SKM-1 (cell line): ENCODE measurements at regions not wholly inside any gene's neighbourhood (a gene's known extent, or its start where the extent isn't known, plus 50 kb on each side); places are given as distances from the start of the nearest gene placed in this dataset.
"Not testable (repeated sequence)": the region's sequence is repeated elsewhere in the genome, so short reads cannot be mapped to it uniquely, and the experiment has no call there.

Source experiments
- DNase-seq: peaks from one replicate; lab custom pipeline; 2025; ENCODE audit not compliant: unreplicated experiment; lab: John Stamatoyannopoulos, UW

GRCh38 chr4:13762130-13762529 lies 134.6 kb upstream of the BOD1L1 start:
- DNase-seq: no peak

DNA sequence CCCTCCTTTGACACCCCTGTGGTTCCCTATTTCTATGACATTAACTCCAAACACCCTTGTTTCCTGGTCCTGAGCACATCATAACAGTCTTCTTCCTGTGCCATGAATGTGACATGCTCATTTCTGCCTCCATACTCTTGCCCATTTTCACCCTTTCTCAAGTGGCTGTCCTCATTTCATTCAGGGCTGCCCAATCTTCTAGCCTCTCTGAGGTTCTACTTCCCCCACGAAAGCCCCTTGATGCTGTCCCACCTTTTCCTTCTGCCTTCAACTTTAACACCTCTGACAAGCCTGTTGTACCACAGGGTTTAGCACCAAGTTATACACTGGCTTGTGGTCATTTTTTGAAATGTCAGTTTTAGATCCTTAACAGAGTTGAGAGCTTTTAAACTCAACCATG lies 136.2 kb upstream of the BOD1L1 start:
- DNase-seq: no peak

DNA sequence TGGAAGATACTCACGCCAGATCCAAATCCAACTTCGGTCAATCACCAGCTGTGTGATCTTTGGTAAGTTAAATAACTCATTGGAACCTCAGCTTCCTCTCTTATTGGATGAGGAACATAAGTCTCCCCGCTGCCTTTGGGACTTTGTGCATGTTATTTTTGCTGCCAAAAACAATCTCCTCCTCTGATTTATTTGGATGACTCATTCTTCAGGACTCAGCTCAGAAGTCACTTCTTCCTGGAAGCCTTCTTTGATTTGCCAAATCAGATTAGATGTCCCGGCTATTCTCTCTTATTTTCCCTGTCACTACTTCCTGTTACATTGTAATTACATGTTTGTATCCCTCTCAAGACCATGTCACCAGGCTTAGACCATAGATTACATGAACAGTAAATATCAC lies 138.0 kb upstream of the BOD1L1 start:
- no peak for DNase-seq

DNA sequence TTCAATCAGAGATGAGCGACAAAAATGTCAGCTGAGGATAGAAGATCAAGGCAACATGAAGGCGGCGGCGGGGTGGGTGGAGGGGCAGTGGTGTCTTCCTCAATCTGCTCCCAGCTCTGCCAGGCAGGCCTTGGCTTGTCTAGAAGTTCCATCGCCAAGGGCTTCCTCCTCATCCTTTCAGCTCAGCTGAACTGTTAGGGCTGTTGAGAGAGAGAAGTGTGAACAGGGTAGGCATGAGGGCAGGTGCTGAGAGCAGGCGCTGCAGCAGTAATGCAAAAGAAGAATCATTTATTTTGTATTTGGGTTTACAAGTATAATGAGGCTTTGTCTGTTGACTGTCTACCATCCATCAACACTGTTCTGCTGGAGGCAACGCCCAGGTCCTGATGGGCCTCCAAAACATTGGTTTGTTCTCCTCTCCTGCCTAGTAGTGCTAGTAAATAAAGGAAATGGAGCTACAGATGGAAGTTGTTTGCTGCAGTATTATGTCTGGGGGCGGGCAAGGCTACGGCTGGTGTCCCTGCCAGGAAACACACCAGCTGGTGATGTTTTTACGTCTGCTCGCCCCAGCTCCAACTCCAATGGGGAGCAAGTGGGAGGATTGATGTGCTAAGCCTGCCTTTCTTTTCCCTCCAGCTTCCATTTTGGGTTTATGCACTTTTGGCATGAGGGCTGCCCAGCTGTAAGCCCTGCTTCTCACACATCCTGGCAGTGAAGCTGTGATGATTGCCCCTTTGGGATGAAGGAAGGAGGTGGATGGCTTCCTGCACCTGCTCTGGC lies 139.4 kb upstream of the BOD1L1 start:
- no peak for DNase-seq

DNA sequence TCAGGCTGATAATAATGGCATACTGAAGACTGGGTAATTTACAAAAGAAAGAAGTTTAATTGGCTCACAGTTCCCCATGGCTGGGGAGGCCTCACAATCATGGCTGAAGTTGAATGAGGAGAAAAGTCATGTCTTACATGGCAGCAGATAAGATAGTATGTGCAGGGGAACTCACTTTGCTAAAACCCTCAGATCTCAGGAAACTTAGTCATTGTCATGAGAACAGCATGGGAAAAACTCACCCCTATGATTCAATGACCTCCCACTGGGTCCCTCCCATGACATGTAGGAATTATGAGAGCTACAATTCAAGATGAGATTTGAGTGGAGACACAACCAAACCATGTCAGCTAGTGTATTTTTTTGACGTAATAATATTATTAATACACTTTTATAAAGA lies 149.8 kb upstream of the BOD1L1 start:
- no peak for DNase-seq

DNA sequence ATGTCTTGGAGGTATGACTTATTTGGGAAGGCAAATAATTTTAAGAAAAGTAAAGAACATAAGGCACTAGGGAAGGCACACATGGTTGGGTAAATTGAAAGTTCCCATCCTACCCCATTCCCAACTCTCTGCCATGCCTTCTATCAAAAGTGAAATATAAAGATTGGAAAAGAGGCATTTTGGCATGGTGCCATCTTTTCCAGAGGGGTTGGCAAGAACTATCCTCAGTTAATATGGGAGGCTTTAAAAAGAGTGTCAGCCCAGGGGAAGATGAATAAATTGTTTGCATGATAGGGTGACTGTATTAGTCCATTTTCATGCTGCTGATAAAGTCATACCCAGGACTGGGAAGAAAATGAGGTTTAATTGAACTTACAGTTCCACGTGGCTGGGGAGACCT lies 150.8 kb upstream of the BOD1L1 start:
- no peak for DNase-seq

GRCh38 chr4:13782231-13782630 lies 154.7 kb upstream of the BOD1L1 start:
- no peak for DNase-seq

GRCh38 chr4:13783800-13784411 lies 156.4 kb upstream of the BOD1L1 start:
- no peak for DNase-seq

- no peak for DNase-seq
These were observed 165.6 kb upstream of the BOD1L1 start for GRCh38 chr4:13793020-13793710.

DNA sequence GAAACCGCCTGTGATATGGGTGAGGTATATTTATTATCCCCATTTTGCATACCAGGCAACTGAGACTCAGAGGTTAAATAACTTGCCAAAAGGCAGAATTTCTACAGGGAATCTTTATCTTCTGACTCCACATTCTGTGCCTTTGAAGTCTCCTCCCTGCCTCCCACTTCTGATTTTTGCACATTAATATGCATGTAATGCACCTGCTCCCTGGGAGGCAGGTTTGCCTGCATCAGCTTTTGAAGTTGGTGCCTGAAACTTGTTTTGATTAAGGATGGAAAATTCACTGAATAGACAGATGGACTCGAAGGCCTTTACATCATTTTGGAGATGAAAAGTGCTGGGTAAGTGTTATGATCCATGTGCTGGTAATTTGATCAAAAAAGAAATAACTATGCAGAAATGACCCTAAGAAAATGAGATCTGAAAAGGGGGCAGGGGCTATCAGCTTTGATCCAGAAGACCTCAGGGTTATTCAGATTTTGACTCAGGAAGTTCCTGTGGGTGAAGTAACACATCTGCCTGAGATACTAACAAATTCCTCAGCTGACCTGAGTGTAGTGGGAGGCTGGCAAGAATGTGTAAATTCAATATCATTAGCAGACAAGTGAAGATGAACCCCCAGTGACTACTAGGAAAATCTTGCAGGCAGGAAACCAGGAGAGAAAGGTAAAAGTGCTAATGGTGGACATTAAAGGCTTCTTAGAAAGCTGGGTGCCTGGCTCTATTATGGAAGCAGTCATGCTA lies 167.5 kb upstream of the BOD1L1 start:
- no peak for DNase-seq

DNA sequence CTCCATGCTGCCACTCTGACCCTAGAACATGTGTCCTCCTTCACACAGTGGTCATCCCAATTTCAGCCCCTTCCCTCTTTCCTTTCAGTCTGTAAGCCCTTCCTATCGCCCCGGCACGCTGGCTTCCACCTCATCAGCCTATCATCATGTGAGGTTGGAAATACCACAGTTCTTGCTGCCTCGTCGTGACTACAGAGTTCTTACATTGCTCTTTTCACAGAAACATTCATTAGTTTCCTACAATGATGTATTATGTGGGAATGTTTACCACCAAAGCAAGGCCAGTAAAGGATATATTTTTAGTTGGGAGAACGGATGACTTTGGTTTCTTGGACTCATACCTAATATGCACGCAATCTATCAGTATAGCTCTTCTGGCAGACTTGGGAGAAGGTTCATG lies 169.5 kb upstream of the BOD1L1 start:
- no peak for DNase-seq

DNA sequence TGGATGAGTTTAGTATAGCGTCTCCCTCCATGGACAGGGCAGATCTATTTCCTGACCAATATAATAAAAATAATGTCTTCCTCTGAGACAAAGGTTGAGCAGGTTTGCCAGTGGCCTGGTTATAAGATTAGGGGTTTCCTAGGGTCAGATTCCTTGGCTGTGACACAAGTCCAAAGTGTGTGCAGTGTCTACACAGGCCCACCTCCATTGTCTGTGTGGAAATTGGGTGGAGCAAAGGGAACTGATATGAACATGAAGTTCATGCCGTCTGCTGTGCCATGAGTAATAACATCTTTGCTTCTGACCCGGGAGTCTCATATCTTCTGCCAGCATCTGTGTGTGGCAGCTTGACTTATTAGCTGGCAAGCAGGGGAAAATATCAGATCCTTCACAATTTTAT lies 187.7 kb upstream of the BOD1L1 start:
- DNase-seq: no peak

- no peak for DNase-seq
These were observed 188.9 kb upstream of the BOD1L1 start for GRCh38 chr4:13816472-13816871.

- no peak for DNase-seq
These were observed 194.0 kb upstream of the BOD1L1 start for GRCh38 chr4:13821522-13821921.

DNA sequence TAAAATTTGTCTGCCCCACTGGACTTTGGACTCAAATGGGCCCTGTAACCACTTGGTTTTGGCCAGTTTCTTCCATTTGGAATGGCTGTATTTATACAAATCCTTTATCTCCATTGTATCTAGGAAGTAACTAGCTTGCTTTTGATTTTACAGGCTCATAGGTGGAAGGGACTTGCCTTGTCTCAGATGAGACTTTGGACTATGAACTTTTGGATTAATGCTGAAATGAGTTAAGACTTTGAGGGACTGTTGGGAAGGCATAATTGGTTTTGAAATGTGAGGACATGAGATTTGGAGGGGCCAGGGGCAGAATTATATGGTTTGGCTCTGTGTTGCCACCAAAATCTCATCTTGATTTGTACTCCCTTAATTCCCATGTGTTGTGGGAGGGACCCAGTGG lies 198.3 kb upstream of the BOD1L1 start:
- not testable (repeated sequence) for DNase-seq

DNA sequence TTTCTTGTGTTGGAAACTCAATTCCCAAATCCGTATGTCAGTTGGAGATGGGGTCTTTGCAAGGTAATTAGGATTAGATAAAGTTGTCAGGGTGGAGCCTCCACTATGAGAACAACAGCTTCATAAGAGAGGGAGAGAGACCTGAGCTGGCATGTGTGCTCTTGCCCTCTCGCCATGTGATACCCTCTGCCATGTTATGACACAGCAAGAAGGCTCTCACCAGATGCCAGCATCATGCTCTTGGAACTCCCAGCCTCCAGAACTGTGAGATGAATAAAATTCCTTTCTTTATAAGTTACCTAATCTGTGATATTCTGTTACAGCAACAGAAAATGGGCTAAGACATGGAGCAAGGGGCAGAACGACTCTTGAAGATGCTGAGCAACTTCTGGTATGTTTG lies 201.9 kb upstream of the BOD1L1 start:
- DNase-seq: no peak

DNA sequence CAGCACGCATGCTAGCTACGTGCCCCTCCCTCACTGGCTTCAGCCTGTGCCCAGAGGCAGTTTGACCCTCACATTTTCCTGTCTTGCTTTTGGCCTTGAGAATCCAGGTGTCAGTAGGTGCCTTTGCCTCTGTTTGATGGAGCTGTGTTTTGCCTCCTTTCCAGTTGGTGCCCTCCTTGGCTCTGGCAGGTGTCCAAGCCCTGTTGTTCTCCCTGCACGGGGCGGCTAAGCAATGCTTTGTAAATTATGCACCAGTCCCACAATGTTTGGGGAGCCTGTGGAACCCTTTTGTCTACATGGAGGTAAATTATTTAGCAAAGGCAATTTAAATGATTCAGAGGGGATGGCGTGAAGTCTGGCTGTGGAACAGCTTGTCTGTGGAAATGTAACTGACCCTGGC lies 202.9 kb upstream of the BOD1L1 start:
- DNase-seq: no peak

GRCh38 chr4:13833171-13833804 lies 205.8 kb upstream of the BOD1L1 start:
- no peak for DNase-seq

- no peak for DNase-seq
These were observed 209.7 kb upstream of the BOD1L1 start for GRCh38 chr4:13836946-13837912.
